GM08714 (cell line): ENCODE measurements at regions not wholly inside any gene's neighbourhood (a gene's known extent, or its start where the extent isn't known, plus 50 kb on each side); places are given as distances from the start of the nearest gene placed in this dataset.

Experiments used
- H3K4me3 ChIP-seq: fragments of 200-500 bp; sonication (Bioruptor generic); 2 replicates; pipeline ENCODE4 v1.5.1; 2014; ENCODE audit warnings: mild to moderate bottlenecking, low read length, inconsistent platforms
- ZNF274 ChIP-seq: IDR thresholded peaks from 2 replicates; pipeline ENCODE4 v1.6.1; 2012; ENCODE audit warnings: mild to moderate bottlenecking, low read depth, low read length

DNA sequence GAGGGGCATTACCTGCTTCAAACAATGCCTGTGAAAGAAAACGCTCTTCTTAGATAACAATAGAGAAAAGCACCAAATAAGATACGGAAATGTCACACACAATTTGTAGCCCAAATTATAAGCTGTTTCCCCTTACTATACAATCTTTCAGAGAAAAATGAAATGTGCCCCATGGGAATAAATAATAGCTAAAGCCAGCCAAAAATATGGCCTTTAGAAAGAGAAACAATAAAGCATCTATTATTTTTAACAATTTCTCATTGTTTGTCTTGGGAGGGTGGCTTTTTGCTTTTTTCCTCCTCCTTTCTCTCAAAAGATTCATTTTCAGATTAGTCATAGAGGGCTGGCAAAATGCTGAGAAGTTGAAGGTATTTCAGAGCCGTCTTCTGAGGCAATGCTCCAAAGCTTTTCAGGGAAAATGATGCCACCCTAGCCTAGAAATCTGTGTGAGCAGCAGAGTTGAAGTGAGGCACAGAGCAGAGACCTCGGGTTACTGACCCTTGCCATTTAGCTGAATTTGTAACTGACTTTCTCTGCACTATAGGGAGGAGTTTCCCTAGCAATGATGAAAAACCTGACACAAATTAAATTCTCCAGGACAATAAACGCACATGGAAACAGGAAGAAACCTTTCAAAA lies 86.3 kb upstream of the PRICKLE2 start:
- TF ChIP-seq ZNF274: no peak
- H3K4me3 ChIP-seq: no peak overlapping the region

DNA sequence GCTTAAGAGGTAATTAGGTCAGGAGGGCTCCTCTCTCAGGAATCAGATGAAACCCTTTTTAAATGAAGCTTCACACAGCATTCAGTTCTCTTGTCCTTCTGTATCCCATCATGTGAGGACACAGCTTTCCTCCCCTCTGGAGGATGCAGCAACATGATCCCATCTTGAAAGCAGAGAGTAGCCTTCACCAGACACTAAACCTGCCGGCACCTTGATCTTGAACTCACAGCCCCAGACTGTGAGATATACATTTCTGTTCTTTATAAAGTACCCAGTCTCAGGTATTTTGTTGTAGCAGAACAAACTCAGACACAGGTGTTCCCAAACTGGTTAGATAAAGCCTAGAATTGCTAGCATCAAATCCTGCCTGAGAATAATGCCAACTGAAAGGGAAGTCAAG lies 83.7 kb upstream of the PRICKLE2 start:
- no peak overlapping the region for H3K4me3 ChIP-seq
- TF ChIP-seq ZNF274: no peak

DNA sequence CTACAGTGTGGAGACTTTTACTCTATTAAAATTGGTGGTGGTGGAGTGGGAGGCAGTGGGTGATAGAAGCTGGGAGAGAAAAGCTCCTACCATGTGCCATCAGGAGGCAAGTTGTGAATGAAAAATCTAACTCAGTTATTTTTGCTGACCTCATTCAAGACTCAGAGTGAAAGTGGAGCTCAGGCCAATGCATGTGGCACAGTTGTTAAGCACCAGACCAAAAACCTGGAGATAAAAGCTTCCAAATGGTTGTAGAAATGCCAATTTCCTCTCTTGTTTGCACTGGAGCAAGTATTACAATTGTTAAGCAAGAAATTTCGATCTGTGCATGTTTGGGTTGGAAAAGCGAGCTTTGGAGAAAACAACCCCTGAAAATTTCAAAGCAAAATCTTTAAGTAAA lies 81.5 kb upstream of the PRICKLE2 start:
- no peak overlapping the region for H3K4me3 ChIP-seq

GRCh38 chr3:64305731-64306130 lies 80.5 kb upstream of the PRICKLE2 start:
- no peak for TF ChIP-seq ZNF274
- H3K4me3 ChIP-seq: no peak overlapping the region

More for the DNA sequence above, 81.5 kb upstream of the PRICKLE2 start:
- no peak for TF ChIP-seq ZNF274

DNA sequence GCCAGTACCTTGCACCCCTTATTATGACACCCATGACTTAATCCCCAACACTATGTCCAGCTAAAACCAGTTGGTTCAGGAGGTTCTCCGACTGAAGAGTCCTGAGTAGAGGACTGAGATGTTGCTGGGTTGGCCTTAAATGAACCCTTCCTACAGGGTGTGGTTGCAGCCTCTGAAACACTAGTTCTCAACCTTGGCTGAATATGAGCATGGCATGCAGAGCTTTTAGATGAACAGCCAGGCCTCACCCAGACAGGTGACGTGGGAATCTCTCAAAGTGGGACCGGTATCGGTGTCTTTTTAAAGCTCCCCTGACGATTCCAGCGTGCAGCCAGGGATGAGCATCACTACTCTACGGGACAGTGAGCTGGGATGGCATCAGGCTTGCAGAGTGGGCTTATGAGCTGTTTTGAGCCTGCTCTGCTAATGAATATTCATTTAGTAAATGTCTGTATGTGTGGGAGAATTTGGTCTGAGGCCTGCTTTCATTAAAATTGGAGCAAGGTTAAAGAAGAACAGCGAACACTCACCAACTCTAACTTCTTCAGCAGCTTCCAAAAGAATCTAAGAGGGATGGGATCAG lies 79.7 kb upstream of the PRICKLE2 start:
- H3K4me3 ChIP-seq: no peak overlapping the region
- no peak for TF ChIP-seq ZNF274

GRCh38 chr3:64303881-64304280 lies 78.6 kb upstream of the PRICKLE2 start:
- TF ChIP-seq ZNF274: no peak
- no peak overlapping the region for H3K4me3 ChIP-seq

DNA sequence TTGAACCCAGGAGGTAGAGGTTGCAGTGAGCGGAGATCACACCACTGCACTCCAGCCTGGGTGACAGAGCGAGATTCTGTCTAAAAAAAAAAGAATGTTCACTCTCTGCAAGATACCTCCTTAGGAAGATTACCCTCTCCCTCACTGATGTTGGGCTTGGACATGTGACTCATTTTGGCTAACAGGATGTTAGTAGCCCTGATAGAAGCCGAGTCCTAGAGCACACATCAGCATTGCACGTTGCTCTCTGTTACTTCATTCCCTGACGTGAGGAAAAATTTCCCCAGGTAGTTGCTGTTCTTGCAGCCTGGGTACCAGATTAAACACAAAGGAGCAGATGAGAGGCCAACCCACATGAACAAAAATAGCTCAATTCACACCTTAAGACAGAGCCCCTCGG lies 78.1 kb upstream of the PRICKLE2 start:
- TF ChIP-seq ZNF274: no peak
- H3K4me3 ChIP-seq: no peak overlapping the region

GRCh38 chr3:64301476-64301875 lies 76.2 kb upstream of the PRICKLE2 start:
- TF ChIP-seq ZNF274: no peak
- no peak overlapping the region for H3K4me3 ChIP-seq

DNA sequence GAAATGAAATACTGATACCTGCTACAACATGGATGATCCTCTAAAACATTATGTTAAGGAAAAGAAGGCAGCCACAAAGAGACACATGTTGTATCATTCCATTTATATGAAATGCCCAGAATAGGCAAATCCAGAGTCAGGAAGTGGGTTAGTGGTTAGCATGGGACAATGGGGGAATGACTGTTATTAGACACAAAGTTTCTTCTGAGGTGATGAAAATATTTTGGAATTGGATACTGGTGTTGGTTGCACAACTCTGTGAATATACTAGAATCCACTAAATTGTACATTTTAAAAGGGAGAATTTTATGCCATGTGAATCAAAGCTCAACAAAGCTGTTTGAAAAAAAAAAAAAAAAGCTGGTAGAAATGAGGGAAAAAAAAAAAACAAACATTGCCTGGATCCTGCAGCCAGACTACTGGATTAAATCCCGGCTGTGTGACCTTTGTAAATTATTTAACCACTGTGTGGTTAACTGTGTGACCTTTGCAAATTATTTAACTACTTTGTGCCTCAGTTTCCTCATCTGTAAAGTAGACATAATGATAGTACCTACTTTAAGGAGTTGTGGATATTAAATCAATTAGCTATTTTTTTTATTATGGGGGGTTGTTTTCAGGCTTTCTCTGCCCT lies 75.6 kb upstream of the PRICKLE2 start:
- H3K4me3 ChIP-seq: no peak overlapping the region
- no peak for TF ChIP-seq ZNF274

DNA sequence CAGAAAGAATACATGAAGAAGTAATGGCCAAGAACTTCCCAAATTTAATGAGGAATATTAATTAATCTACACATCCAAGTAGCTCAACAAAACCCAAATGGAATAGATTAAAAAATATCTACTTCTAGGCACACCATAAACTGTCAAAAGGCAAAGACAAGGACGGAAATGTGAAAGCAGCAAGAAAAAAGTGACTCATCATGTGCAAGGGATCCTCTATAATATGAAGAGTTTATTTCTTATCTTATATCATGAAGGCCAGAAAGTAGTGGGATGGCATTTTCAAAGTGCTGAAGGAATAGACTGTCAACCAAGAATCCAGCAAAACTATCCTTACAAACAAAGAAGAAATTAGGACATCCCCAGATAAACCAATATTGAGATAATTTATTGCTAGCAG lies 73.9 kb upstream of the PRICKLE2 start:
- TF ChIP-seq ZNF274: no peak
- H3K4me3 ChIP-seq: no peak overlapping the region

DNA sequence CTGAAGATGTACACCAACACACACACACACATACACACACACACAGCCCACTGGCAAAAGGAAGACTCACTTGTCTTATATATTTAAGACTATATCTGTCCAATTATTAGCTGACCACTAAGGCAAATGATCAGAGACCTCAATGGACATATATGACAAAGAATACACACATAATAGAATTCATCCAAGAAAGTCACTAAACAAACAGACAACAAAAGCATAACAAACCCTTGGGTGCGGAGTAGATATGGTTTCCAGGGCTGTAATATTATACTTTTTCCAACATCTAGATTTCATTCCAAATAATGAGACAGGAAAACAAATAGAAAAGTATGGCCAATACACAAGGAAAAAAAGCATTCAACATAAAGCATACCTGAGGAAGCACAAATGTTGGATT lies 72.3 kb upstream of the PRICKLE2 start:
- H3K4me3 ChIP-seq: no peak overlapping the region
- TF ChIP-seq ZNF274: no peak

- H3K4me3 ChIP-seq: no peak overlapping the region
- TF ChIP-seq ZNF274: no peak
These were observed 70.3 kb upstream of the PRICKLE2 start for GRCh38 chr3:64295594-64295993.

GRCh38 chr3:64294771-64295170 lies 69.5 kb upstream of the PRICKLE2 start:
- H3K4me3 ChIP-seq: no peak overlapping the region
- TF ChIP-seq ZNF274: no peak

- no peak for TF ChIP-seq ZNF274
These were observed 67.9 kb upstream of the PRICKLE2 start for GRCh38 chr3:64293121-64293520.

DNA sequence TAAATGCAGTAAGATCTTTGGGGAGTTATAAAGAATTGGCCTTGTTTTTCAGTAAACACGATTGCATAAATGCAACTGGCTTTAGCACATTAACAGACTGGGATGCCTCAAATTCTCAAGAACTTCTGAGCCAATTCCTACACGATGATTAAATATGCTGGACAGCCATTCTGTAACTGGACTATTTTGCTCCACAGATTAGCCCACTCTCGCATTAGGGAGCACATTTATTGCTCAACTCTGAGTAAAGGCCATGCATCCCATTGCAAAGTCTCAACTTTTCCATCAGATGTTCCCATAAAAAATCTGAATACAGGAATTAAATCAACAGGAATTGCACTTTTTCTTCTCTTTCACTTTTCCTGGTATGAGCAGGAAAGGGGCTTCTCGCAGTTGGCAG lies 66.7 kb upstream of the PRICKLE2 start:
- TF ChIP-seq ZNF274: no peak

More at GRCh38 chr3:64293121-64293520, 67.9 kb upstream of the PRICKLE2 start:
- no peak overlapping the region for H3K4me3 ChIP-seq

More for the DNA sequence above, 66.7 kb upstream of the PRICKLE2 start:
- H3K4me3 ChIP-seq: no peak overlapping the region
